Spinal cord (tissue), 9 donors: ENCODE measurements at regions not wholly inside any gene's neighbourhood (a gene's known extent, or its start where the extent isn't known, plus 50 kb on each side); places are given as distances from the start of the nearest gene placed in this dataset.
"Not testable (repeated sequence)": the region's sequence is repeated elsewhere in the genome, so short reads cannot be mapped to it uniquely, and the experiment has no call there.

ENCODE experiments used
- DNase-seq, 6 donors: peaks; one replicate each; pipeline versions ENCODE4 v3.0.0 to v3.0.0-alpha.2; 2013 to 2015; ENCODE audit warnings: low spot score in 6 of 6, low read depth in 4 of 6
- H3K27ac ChIP-seq: one replicate; pipeline ENCODE4 v1.5.1; 2013; ENCODE audit warnings: low read depth, low read length, control low read depth
- H3K27me3 ChIP-seq: one replicate; pipeline ENCODE4 v1.6.1; 2013; ENCODE audit warnings: low read length; ENCODE audit not compliant: control insufficient read depth, insufficient read depth
- H3K36me3 ChIP-seq: one replicate; pipeline ENCODE4 v1.6.1; 2013; ENCODE audit warnings: low read length; ENCODE audit not compliant: control insufficient read depth, insufficient read depth
- H3K4me1 ChIP-seq: one replicate; pipeline ENCODE4 v1.6.1; 2013; ENCODE audit warnings: low read length; ENCODE audit not compliant: control insufficient read depth, insufficient read depth
- H3K4me3 ChIP-seq: one replicate; pipeline ENCODE4 v1.5.1; 2013; ENCODE audit warnings: low read depth, low read length, control low read depth
- H3K9me3 ChIP-seq: one replicate; pipeline ENCODE4 v1.6.1; 2013; ENCODE audit warnings: low read length; ENCODE audit not compliant: control insufficient read depth, insufficient read depth
- WGBS: methylation state at CpG from one replicate; pipeline ENCODE4 v1.1.5; 2013; ENCODE audit warnings: missing lambda C conversion rate; ENCODE audit not compliant: insufficient coverage; 5-methylcytosine and 5-hydroxymethylcytosine counted together
- donor health status: healthy.

- Histone ChIP-seq H3K9me3 (no peaks in the 10 kb centered on the region), H3K4me1 (peaks cover 3% of the 10 kb centered on the region), H3K27me3 (no peaks in the 10 kb centered on the region), H3K27ac (no peak overlapping the region), H3K36me3 (no peaks in the 10 kb centered on the region), H3K4me3 (no peak overlapping the region)
- 93% methylated on average over 4 of the region's 5 CpGs for WGBS
- DNase-seq: no peak
These were observed 164.8 kb upstream of the MSX2 start for GRCh38 chr5:174559566-174560090.

GRCh38 chr5:174560861-174561260 is 163.5 kb upstream of the MSX2 start:
- 90% methylated on average over 2 of the region's 3 CpGs for WGBS

GRCh38 chr5:174563040-174563439 is 161.3 kb upstream of the MSX2 start:
- WGBS: 96% methylated on average over 4 of the region's 6 CpGs

More at GRCh38 chr5:174560861-174561260, 163.5 kb upstream of the MSX2 start:
- H3K4me1 ChIP-seq: peaks cover 3% of the 10 kb centered on the region
- no peaks in the 10 kb centered on the region for H3K9me3 ChIP-seq
- no peak for DNase-seq
- H3K27ac ChIP-seq: no peak overlapping the region
- H3K4me3 ChIP-seq: no peak overlapping the region
- H3K36me3 ChIP-seq: no peaks in the 10 kb centered on the region
- no peaks in the 10 kb centered on the region for H3K27me3 ChIP-seq

GRCh38 chr5:174563899-174564298 is 160.5 kb upstream of the MSX2 start:
- no peaks in the 10 kb centered on the region for H3K36me3 ChIP-seq
- peaks cover 3% of the 10 kb centered on the region for H3K4me1 ChIP-seq
- DNase-seq: peak in 1 of 6 donors; percentile 25
- WGBS: 26% methylated on average over 6 of the region's 9 CpGs
- H3K4me3 ChIP-seq: no peak overlapping the region
- no peak overlapping the region for H3K27ac ChIP-seq
- H3K9me3 ChIP-seq: no peaks in the 10 kb centered on the region
- H3K27me3 ChIP-seq: no peaks in the 10 kb centered on the region

More at GRCh38 chr5:174563040-174563439, 161.3 kb upstream of the MSX2 start:
- not testable (repeated sequence) for H3K27me3 ChIP-seq, DNase-seq, H3K36me3 ChIP-seq, H3K4me1 ChIP-seq, H3K27ac ChIP-seq, H3K9me3 ChIP-seq, H3K4me3 ChIP-seq

GRCh38 chr5:174567506-174568141 is 156.8 kb upstream of the MSX2 start:
- no peak overlapping the region for H3K27ac ChIP-seq
- peaks cover 3% of the 10 kb centered on the region for H3K4me1 ChIP-seq
- DNase-seq: no peak
- no peaks in the 10 kb centered on the region for H3K9me3 ChIP-seq
- WGBS: 100% methylated on average over 4 of the region's 7 CpGs
- no peaks in the 10 kb centered on the region for H3K27me3 ChIP-seq
- H3K4me3 ChIP-seq: no peak overlapping the region
- H3K36me3 ChIP-seq: no peaks in the 10 kb centered on the region

GRCh38 chr5:174570662-174571061 is 153.7 kb upstream of the MSX2 start:
- Histone ChIP-seq H3K9me3 (no peaks in the 10 kb centered on the region), H3K27me3 (no peaks in the 10 kb centered on the region), H3K36me3 (no peaks in the 10 kb centered on the region), H3K27ac (no peak overlapping the region), H3K4me1 (peaks cover 4% of the 10 kb centered on the region), H3K4me3 (no peak overlapping the region)
- WGBS: 91% methylated on average over 1 of the region's 4 CpGs
- no peak for DNase-seq

- no peak overlapping the region for H3K4me3 ChIP-seq
- no peaks in the 10 kb centered on the region for H3K9me3 ChIP-seq
- 41% methylated on average over 7 of the region's 7 CpGs for WGBS
- no peaks in the 10 kb centered on the region for H3K27me3 ChIP-seq
- no peak overlapping the region for H3K27ac ChIP-seq
- no peaks in the 10 kb centered on the region for H3K36me3 ChIP-seq
- peaks cover 4% of the 10 kb centered on the region for H3K4me1 ChIP-seq
- DNase-seq: peak in 2 of 6 donors; percentile 23 to 93
These were observed 152.6 kb upstream of the MSX2 start for GRCh38 chr5:174571662-174572397.

GRCh38 chr5:174572591-174572990 is 151.8 kb upstream of the MSX2 start:
- no peak for DNase-seq
- H3K4me3 ChIP-seq: no peak overlapping the region
- WGBS: 89% methylated on average over 4 of the region's 9 CpGs
- H3K9me3 ChIP-seq: no peaks in the 10 kb centered on the region
- H3K27me3 ChIP-seq: no peaks in the 10 kb centered on the region
- H3K27ac ChIP-seq: no peak overlapping the region
- H3K4me1 ChIP-seq: peaks cover 4% of the 10 kb centered on the region
- H3K36me3 ChIP-seq: no peaks in the 10 kb centered on the region

GRCh38 chr5:174573221-174573994 is 151.0 kb upstream of the MSX2 start:
- 72% methylated on average over 8 of the region's 14 CpGs for WGBS
- no peaks in the 10 kb centered on the region for H3K9me3 ChIP-seq
- peak in 2 of 6 donors; percentile 18 to 25 for DNase-seq

More at GRCh38 chr5:174573221-174573994, 151.0 kb upstream of the MSX2 start:
- Histone ChIP-seq H3K4me1 (peaks cover 4% of the 10 kb centered on the region), H3K27me3 (no peaks in the 10 kb centered on the region), H3K27ac (no peak overlapping the region), H3K4me3 (no peak overlapping the region), H3K36me3 (no peaks in the 10 kb centered on the region)
